Panc1 (cell line): ENCODE measurements at regions not wholly inside any gene's neighbourhood (a gene's known extent, or its start where the extent isn't known, plus 50 kb on each side); places are given as distances from the start of the nearest gene placed in this dataset.

ENCODE experiments used
- ATAC-seq: fragments of 200-7000 bp; cut with Tn5 transposase; 2 replicates; pipeline ENCODE4 v1.9.1; 2020; ENCODE audit warnings: mild to moderate bottlenecking, moderate library complexity
- BruUV-seq: library from RNA; stranded (reverse); fragments of 400-500 nt; replicated peaks from 2 replicates; lab custom pipeline; 2021; lab: Mats Ljungman, UMichigan
- CTCF ChIA-PET: fragments of 300-600 bp; sonication (Branson Sonifier 250); formaldehyde crosslinking; loops from one replicate; lab custom pipeline; 2022; ENCODE audit warnings: antibody characterized with exemption; lab: Charles Lee
- POLR2A ChIA-PET: fragments of 300-600 bp; sonication (Branson Sonifier 250); formaldehyde crosslinking; loops from one replicate; lab custom pipeline; 2022; ENCODE audit warnings: antibody characterized with exemption; lab: Charles Lee
- DNase-seq: peaks from one replicate; pipeline ENCODE4 v3.0.0-alpha.2; 2010; ENCODE audit warnings: low read depth, low spot score
- H3K27ac ChIP-seq: 2 replicates; pipeline ENCODE4 v1.5.1; 2011; ENCODE audit warnings: mild to moderate bottlenecking, low read length, inconsistent platforms
- H3K27me3 ChIP-seq: fragments of 200-500 bp; sonication (Bioruptor generic); 2 replicates; pipeline ENCODE4 v1.6.0; 2014; ENCODE audit warnings: low read length, inconsistent platforms; ENCODE audit not compliant: control insufficient read depth, insufficient read depth
- H3K36me3 ChIP-seq: fragments of 200-500 bp; sonication (Bioruptor generic); 2 replicates; pipeline ENCODE4 v1.5.1; 2014; ENCODE audit warnings: inconsistent platforms, mild to moderate bottlenecking, low read length, moderate library complexity; ENCODE audit not compliant: control insufficient read depth, insufficient read depth
- H3K4me1 ChIP-seq: 2 replicates; pipeline ENCODE4 v1.5.1; 2011; ENCODE audit warnings: inconsistent platforms, mild to moderate bottlenecking, low read length, moderate library complexity; ENCODE audit not compliant: control insufficient read depth, insufficient read depth
- H3K4me3 ChIP-seq, 2 experiments: 2 replicates each; pipeline ENCODE4 v1.5.1; 2011 to 2012; ENCODE audit warnings: low read depth in 2 of 2, low read length in 2 of 2, mild to moderate bottlenecking in 2 of 2, inconsistent platforms in 1 of 2, moderate library complexity in 1 of 2
- H3K9me3 ChIP-seq: fragments of 200-500 bp; sonication (Bioruptor generic); 2 replicates; pipeline ENCODE4 v1.5.1; 2014; ENCODE audit warnings: low read depth, mild to moderate bottlenecking, inconsistent platforms, low read length, moderate library complexity; ENCODE audit not compliant: control insufficient read depth, insufficient read depth
- CTCF ChIP-seq: fragments of 450-650 bp; IDR thresholded peaks from 2 replicates; pipeline ENCODE4 v1.5.1; 2017; ENCODE audit warnings: mild to moderate bottlenecking
- POLR2AphosphoS5 ChIP-seq: IDR thresholded peaks from 2 replicates; pipeline ENCODE4 v1.6.1; 2012; ENCODE audit warnings: mild to moderate bottlenecking, low read depth, low read length, moderate library complexity
- REST ChIP-seq, 2 experiments: IDR thresholded peaks; 2 replicates each; pipeline ENCODE4 v1.6.1; 2011 to 2012; ENCODE audit warnings: low read depth in 2 of 2, control low read depth in 1 of 2, low read length in 1 of 2, mild to moderate bottlenecking in 1 of 2, moderate library complexity in 1 of 2; ENCODE audit not compliant: insufficient read depth in 1 of 2
- SIN3A ChIP-seq: IDR thresholded peaks from 2 replicates; pipeline ENCODE4 v1.6.1; 2012; ENCODE audit warnings: low read depth, mild to moderate bottlenecking, low read length, moderate library complexity, borderline replicate concordance; ENCODE audit not compliant: insufficient read depth
- TCF7L2 ChIP-seq: IDR thresholded peaks from 2 replicates; pipeline ENCODE4 v1.6.1; 2011; ENCODE audit warnings: mild to moderate bottlenecking, low read depth, low read length, inconsistent platforms
- in situ Hi-C: cut with HindIII; loops from 2 replicates; pipeline ENCODE4 v1.10.0; 2016; ENCODE audit warnings: low sequenced_read_pairs, low pct_unique_long_range_greater_than_20kb
- intact Hi-C: fragments of 100-400 bp; cut with micrococcal nuclease; formaldehyde crosslinking; loops from one replicate; pipeline ENCODE4 v1.10.0; 2022; ENCODE audit not compliant: unreplicated experiment

GRCh38 chr11:32487270-32487669, 51.9 kb upstream of the WT1 start:
- BruUV-seq: no TSS peak
- ATAC-seq (peak; percentile 98), DNase-seq (no peak)
- intact Hi-C loops (no loop called here), in situ Hi-C loops (no loop called here)
- no peak overlapping the region for H3K4me3 ChIP-seq
- H3K9me3 ChIP-seq: no peaks in the 10 kb centered on the region
- no peaks in the 10 kb centered on the region for H3K4me1 ChIP-seq
- ChIA-PET POLR2A (no interaction called here), CTCF (interaction anchor here (0.7 kb wide), 1 partner anchor 24 kb away, joined by 8 read pairs; no protein-coding TSS in a partner anchor)
- peak; percentile 60 for TF ChIP-seq CTCF
- TF ChIP-seq REST (IDR thresholded peaks at IDR 0.05; ENCODE audit: insufficient read depth in 1 of 2, low read depth in 2 of 2, low read length in 1 of 2): no peak
- TF ChIP-seq SIN3A: no peak
- no peak for TF ChIP-seq TCF7L2
- TF ChIP-seq POLR2AphosphoS5: no peak
- H3K27me3 ChIP-seq: no peaks in the 10 kb centered on the region
- no peak overlapping the region for H3K27ac ChIP-seq
- no peaks in the 10 kb centered on the region for H3K36me3 ChIP-seq

GRCh38 chr11:32485733-32486132, 50.4 kb upstream of the WT1 start:
- CTCF ChIA-PET: no interaction called here
- in situ Hi-C loops: no loop called here

More at GRCh38 chr11:32485733-32486132, 50.4 kb upstream of the WT1 start:
- no TSS peak for BruUV-seq
- DNase-seq (no peak), ATAC-seq (no peak)
- no peak overlapping the region for H3K27ac ChIP-seq
- no peak overlapping the region for H3K4me3 ChIP-seq
- H3K4me1 ChIP-seq: no peaks in the 10 kb centered on the region
- TF ChIP-seq TCF7L2 (no peak), POLR2AphosphoS5 (no peak), SIN3A (no peak), CTCF (no peak)
- intact Hi-C loops: no loop called here
- no peaks in the 10 kb centered on the region for H3K27me3 ChIP-seq
- POLR2A ChIA-PET: no interaction called here
- H3K9me3 ChIP-seq: no peaks in the 10 kb centered on the region
- H3K36me3 ChIP-seq: no peaks in the 10 kb centered on the region
